ENCODE measurements at regions not wholly inside any gene's neighbourhood (a gene's known extent, or its start where the extent isn't known, plus 50 kb on each side); places are given as distances from the start of the nearest gene placed in this dataset.
"Not testable (repeated sequence)": the region's sequence is repeated elsewhere in the genome, so short reads cannot be mapped to it uniquely, and the experiment has no call there.

- DNase-seq = no peak
These were observed 398.3 kb upstream of the EDIL3 start for GRCh38 chr5:84783003-84783402.

GRCh38 chr5:84779186-84779585 is 394.5 kb upstream of the EDIL3 start:
- no peak for DNase-seq

GRCh38 chr5:84764227-84764626 is 379.5 kb upstream of the EDIL3 start:
- no peak for DNase-seq

- no peak for DNase-seq
These were observed 373.3 kb upstream of the EDIL3 start for GRCh38 chr5:84758008-84758407.

- no peak for DNase-seq
These were observed 368.1 kb upstream of the EDIL3 start for GRCh38 chr5:84752780-84753179.

- DNase-seq = no peak
These were observed 363.6 kb upstream of the EDIL3 start for GRCh38 chr5:84748313-84748712.

GRCh38 chr5:84746280-84746679 is 361.6 kb upstream of the EDIL3 start:
- not testable (repeated sequence) for DNase-seq

GRCh38 chr5:84741056-84741455 is 356.4 kb upstream of the EDIL3 start:
- DNase-seq = no peak

GRCh38 chr5:84729326-84729725 is 344.6 kb upstream of the EDIL3 start:
- DNase-seq = no peak

- no peak for DNase-seq
These were observed 343.0 kb upstream of the EDIL3 start for GRCh38 chr5:84727708-84728107.

GRCh38 chr5:84725946-84726570 is 341.4 kb upstream of the EDIL3 start:
- DNase-seq = peak; percentile 1

- no peak for DNase-seq
These were observed 340.0 kb upstream of the EDIL3 start for GRCh38 chr5:84724683-84725082.

GRCh38 chr5:84724181-84724580 is 339.5 kb upstream of the EDIL3 start:
- no peak for DNase-seq

GRCh38 chr5:84718377-84718776 is 333.7 kb upstream of the EDIL3 start:
- no peak for DNase-seq

GRCh38 chr5:84715686-84716085 is 331.0 kb upstream of the EDIL3 start:
- DNase-seq = no peak

- no peak for DNase-seq
These were observed 330.4 kb upstream of the EDIL3 start for GRCh38 chr5:84715091-84715490.

GRCh38 chr5:84709075-84709474 is 324.4 kb upstream of the EDIL3 start:
- DNase-seq = no peak

GRCh38 chr5:84706678-84707641 is 322.3 kb upstream of the EDIL3 start:
- DNase-seq = no peak

GRCh38 chr5:84700545-84700944 is 315.9 kb upstream of the EDIL3 start:
- DNase-seq = not testable (repeated sequence)

GRCh38 chr5:84696651-84697050 is 312.0 kb upstream of the EDIL3 start:
- DNase-seq = no peak

GRCh38 chr5:84695330-84695729 is 310.6 kb upstream of the EDIL3 start:
- no peak for DNase-seq

GRCh38 chr5:84693256-84693655 is 308.6 kb upstream of the EDIL3 start:
- DNase-seq = no peak

- DNase-seq = no peak
These were observed 303.9 kb upstream of the EDIL3 start for GRCh38 chr5:84688566-84688965.

Measured in NCI-H1417 treated with DMSO at 0.1 percent for 48 hours (cell line).